ENCODE measurements at regions not wholly inside any gene's neighbourhood (a gene's known extent, or its start where the extent isn't known, plus 50 kb on each side); places are given as distances from the start of the nearest gene placed in this dataset.
"Not testable (repeated sequence)": the region's sequence is repeated elsewhere in the genome, so short reads cannot be mapped to it uniquely, and the experiment has no call there.

- no peak for DNase-seq
Observed at GRCh38 chr18:35880788-35881455, 91.6 kb upstream of the RMP24 start.

DNA sequence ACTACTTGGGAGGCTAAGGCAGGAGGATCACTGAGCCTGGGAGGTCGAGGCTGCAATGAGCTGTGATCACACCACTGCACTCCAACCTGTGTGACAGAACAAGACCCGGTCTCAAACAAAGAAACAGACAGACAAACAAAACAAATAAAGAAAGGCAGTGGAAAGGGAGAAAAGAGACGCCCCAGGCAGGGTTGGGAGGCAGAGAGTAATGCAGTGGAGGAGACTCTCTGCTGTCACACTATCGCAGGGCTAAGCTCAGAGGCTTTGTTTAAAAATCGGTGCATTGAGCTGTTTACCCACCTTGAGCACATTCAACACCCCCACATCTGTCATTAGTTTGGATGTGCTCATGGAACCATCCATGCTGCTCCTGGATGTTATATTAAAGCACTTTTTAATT is 84.2 kb upstream of the RMP24 start:
- DNase-seq: peak; percentile 43

DNA sequence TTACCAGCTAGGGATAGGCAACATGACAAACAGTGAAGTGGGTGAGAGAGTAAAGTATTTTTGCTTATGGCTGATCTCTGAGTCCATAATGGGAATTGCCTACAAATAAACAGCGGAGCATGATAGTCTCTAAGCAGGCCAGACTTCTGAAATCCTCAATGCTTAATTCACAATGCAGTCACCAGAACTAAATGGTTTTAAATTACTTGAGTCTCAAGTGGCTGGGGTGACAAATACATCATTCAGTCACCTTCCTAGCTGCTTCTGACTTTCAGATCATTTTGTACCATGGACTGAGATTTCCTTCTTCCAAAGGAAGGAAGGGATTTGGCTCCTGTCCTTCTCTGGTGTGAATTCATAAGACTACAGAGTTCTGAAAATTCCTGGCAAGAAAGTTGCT is 82.8 kb upstream of the RMP24 start:
- DNase-seq: no peak

DNA sequence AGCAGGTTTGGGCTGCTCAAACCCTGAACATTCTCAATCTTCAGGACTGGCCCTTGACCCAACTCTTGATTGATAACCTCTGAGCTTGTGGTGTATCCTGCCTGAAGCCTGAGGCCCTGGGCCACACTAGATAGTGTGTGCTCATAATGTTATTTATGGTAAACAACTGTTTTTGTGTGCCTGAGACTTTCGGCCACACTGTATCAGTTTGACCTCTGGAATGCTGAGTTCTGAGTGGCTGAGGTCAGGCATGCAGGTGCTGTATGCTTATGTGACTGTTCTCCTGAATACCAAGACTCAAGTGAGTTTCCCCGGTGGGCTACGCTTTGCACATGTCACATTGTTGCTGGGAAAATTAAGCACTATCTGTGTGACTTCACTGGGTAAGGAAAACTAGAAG is 82.2 kb upstream of the RMP24 start:
- no peak for DNase-seq

GRCh38 chr18:35892118-35892517 is 80.4 kb upstream of the RMP24 start:
- DNase-seq: no peak

DNA sequence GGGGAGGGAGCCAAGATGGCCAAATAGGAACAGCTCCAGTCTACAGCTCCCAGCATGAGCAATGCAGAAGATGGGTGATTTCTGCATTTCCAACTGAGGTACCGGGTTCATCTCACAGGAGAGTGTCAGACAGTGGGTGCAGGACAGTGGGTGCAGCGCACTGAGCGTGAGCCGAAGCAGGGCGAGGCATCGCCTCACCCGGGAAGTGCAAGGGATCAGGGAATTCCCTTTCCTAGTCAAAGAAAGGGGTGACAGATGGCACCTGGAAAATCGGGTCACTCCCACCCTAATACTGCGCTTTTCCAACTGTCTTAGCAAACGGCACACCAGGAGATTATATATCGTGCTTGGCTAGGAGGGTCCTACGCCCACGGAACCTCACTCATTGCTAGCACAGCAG is 75.0 kb upstream of the RMP24 start:
- DNase-seq: not testable (repeated sequence)

- DNase-seq: no peak
Observed at GRCh38 chr18:35904389-35905037, 68.0 kb upstream of the RMP24 start.

DNA sequence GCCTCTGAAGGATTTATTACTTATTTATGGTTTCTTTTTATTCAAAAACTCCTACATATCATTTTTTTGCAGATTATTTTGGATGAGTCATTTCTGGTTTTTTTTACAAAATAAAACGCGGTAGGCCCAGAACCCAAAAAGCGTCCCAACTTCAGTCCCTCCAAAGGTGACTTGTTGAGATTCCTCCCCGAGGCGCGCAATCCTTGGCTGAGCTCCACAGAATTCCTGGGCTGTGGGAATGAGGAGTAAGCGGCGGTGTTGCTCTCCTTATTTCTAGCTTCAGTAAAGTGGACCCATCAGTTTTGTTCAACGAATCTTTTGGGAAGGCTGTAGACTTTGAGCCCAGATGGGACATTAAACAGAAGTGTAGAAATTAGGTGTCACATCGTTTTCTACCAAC is 67.0 kb upstream of the RMP24 start:
- no peak for DNase-seq

GRCh38 chr18:35906291-35906690 is 66.2 kb upstream of the RMP24 start:
- DNase-seq: not testable (repeated sequence)

DNA sequence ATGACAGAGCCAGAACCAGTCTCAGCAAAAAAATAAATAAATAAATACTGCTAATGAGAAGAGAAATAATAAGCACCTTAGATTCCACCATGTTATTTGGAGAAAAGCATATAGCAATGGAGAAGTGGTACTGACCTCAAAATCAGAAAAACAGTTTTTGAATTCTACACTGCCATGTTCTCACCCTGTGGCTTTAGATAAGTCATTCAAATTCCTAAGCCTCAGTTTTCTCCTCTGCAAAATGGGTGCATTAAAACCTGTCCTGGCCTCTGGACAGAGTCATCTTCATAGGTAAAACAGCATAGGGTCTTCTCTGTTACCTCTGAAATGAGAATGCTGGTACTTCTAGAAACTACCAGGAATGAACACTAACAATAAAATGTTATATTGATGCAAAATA is 62.2 kb upstream of the RMP24 start:
- no peak for DNase-seq

DNA sequence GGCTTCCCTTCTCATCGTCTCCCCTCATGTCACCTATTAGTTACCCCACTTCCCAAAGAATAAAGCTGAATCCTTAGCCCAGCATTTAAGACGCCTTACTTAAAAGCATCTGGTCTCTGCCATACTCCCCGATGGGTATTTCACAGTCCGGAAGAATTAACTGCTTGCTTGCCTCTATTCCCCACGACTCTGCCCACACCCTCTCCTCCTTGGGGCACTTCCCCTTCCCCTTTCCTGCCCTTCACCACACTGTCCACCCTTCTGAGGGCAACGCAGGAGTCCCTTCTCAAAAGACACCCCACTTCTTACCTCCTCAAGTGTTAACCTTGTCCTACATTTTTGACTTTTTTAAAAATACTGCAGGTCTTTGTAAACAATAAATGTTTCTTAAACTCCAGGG is 60.1 kb upstream of the RMP24 start:
- DNase-seq: no peak

DNA sequence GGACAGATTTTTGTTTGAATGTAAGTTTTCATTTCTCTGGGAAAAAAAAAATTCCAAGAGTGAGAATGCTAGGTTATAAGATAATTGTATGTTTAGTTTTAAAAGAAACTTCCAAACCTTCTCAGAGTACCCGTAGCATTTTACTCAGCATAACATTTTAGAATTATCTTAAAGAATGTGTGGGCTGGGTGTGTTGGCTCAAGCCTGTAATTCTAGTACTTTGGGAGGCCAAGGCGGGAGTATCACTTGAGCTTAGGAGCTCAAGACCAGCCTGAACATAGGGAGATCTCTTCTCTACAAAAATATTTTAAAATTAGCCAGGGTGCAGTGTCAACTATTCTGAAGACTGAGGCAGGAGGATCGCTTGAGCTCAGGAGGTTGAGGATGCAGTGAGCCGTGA is 57.4 kb upstream of the RMP24 start:
- no peak for DNase-seq

DNA sequence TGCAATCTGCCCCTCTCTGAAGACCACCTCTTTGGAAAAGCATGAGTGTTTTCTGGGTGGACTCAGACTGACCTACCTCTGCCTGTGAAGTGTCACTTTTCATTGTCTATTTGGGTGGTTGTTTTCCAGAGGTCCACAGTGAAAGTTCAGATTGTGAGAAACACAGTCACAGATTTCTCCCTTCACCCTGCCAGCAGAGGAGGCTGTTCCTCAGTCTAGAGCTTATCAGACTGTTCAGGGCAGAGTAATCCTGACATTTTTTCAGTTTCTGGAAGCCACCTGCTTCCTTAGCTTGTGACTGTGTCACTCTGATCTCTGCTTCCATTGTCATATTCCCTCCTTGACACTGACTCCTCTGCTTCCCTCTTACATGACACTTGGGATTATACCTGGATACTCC is 55.4 kb upstream of the RMP24 start:
- no peak for DNase-seq

- no peak for DNase-seq
Observed at GRCh38 chr18:35918564-35918963, 53.9 kb upstream of the RMP24 start.

GRCh38 chr18:35919179-35919578 is 53.3 kb upstream of the RMP24 start:
- DNase-seq: no peak

DNA sequence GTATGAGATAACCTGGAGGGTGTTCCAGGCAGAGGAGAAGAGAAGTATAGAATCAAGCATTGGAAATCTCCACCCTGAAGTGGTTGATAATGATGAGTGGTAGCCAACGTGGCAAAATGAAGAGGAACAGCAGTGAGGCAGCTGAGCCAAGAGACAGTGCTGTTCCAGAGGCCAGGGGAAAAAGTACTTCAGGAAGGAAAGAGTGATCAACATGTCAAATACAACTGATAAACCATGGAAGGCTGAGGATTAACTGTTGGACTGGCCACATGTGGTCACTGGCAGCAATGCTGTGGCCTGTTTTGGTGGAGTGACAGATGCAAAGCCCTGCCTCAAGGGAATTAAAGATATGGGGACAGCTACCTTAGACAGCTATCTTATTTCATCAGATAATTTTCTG is 51.9 kb upstream of the RMP24 start:
- no peak for DNase-seq
